GM12872 (cell line): ENCODE measurements at regions not wholly inside any gene's neighbourhood (a gene's known extent, or its start where the extent isn't known, plus 50 kb on each side); places are given as distances from the start of the nearest gene placed in this dataset.

Source experiments
- TF ChIP-seq, protein P1 (sequence below): IDR thresholded peaks from 3 replicates; pipeline ENCODE4 v1.5.1; 2011; ENCODE audit warnings: low read depth, mild to moderate bottlenecking, low read length, moderate library complexity; ENCODE audit not compliant: insufficient read depth

DNA sequence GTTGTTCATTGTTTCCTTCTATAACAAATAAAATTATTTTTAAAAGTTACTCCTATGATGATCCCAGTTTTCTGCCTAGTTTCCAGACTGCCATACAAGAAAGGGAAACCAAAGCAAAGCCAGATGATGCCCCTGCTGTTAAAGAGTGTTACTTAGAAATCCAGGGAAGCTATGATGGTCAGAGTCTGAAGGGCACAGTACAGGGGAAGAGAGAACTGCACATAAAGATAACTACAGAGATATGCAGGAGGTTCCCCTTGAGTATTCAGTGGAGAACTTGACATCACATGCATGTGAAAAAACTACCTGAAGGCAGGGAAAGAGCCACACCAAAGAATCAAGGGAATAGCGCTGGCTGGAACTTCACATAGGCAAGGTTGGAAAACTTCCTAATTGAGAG, 494.2 kb upstream of the FSTL5 start:
- TF ChIP-seq, protein P1, sequence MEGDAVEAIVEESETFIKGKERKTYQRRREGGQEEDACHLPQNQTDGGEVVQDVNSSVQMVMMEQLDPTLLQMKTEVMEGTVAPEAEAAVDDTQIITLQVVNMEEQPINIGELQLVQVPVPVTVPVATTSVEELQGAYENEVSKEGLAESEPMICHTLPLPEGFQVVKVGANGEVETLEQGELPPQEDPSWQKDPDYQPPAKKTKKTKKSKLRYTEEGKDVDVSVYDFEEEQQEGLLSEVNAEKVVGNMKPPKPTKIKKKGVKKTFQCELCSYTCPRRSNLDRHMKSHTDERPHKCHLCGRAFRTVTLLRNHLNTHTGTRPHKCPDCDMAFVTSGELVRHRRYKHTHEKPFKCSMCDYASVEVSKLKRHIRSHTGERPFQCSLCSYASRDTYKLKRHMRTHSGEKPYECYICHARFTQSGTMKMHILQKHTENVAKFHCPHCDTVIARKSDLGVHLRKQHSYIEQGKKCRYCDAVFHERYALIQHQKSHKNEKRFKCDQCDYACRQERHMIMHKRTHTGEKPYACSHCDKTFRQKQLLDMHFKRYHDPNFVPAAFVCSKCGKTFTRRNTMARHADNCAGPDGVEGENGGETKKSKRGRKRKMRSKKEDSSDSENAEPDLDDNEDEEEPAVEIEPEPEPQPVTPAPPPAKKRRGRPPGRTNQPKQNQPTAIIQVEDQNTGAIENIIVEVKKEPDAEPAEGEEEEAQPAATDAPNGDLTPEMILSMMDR, result no peak

DNA sequence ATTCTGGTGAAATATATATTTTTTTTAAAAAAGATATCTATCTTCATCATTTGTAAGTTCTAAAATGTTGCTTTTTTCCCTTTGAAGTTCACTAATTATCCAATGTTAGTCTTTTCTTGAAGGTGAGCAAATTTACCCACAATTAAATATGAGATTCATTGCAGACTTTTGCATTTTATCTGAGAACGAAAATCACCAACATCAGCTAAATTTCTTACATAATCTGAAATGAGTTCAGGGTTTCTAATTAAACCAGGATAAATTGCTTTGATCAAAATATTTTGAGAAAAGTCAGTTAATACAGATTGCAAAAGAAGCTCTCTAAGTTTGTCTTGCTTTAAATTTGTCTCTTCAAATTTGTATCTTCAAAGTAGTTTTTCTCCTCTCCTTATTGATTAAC, 486.4 kb upstream of the FSTL5 start:
- TF ChIP-seq, protein P1, result no peak

GRCh38 chr4:162645381-162645780, 481.6 kb upstream of the FSTL5 start:
- TF ChIP-seq, protein P1, result peak; percentile 37; the same call in 1 of the 3 replicates

GRCh38 chr4:162644346-162644745, 480.5 kb upstream of the FSTL5 start:
- TF ChIP-seq, protein P1, result no peak

DNA sequence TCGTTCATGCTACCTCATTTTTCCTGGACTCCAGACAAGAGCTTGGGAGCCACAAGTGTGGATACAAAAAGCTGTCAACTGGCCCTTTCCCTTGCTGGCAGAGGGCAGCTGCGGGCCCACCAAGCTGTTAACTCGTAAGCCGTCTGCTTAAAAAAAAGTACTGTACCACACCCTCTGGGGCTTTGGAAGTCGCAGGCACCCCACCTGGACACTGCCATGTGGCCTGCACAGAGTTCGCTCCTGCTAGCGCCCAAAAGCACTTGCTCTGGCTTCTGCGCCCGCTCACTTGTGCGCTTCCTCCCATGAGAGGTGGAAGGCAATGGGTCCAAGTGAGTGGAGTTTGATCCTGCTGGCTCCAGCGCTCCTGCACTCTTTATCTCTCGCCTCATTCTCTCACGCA, 476.4 kb upstream of the FSTL5 start:
- TF ChIP-seq, protein P1, result no peak

GRCh38 chr4:162634390-162634789, 470.6 kb upstream of the FSTL5 start:
- TF ChIP-seq, protein P1, result no peak

DNA sequence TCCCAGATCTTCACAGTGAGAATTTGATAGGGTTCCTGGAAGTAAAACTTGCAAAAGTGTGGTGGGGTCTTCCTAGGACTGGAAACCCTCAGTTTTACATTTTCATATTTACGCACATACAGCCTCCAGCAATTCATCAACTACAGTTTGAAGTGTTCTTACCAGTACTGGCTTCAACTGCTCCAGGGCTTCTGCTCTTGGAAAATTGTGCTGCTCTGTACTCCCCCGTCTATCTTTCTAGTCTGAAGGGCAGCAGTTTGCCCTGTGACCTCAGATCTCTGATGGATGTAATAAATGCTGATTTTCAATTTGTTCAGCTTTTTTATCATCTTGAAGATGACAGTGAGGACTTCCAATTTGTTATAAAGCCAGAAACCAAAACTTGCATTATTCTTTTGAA, 458.9 kb upstream of the FSTL5 start:
- TF ChIP-seq, protein P1, result no peak

DNA sequence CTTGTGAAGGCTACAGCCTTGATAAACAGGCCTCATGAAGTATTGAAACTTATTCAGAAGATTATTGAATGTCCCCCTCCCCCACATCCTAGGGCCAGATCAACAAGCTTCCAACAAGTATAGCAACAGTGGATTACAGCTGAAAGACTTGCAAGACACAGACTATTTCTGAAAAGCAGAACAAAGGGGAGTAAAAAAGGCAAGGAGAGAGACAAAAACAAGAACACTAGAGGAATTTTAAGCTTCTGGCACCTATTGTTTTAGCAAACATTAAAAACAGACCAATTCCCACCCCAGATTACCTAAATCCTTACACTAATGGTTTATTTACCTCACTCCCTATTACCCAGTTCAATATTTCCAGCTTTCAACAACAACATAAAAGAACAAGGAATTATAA, 446.3 kb upstream of the FSTL5 start:
- TF ChIP-seq, protein P1, result no peak
